HUES64 (cell line): ENCODE measurements at regions not wholly inside any gene's neighbourhood (a gene's known extent, or its start where the extent isn't known, plus 50 kb on each side); places are given as distances from the start of the nearest gene placed in this dataset.

Source experiments
- H3K27ac ChIP-seq: 2 replicates; pipeline ENCODE4 v1.7.0; 2013; ENCODE audit warnings: low read depth, low read length, inconsistent platforms
- H3K27me3 ChIP-seq: 2 replicates; pipeline ENCODE4 v1.6.1; 2013; ENCODE audit warnings: mild to moderate bottlenecking, low read length; ENCODE audit not compliant: insufficient read depth
- H3K36me3 ChIP-seq: 2 replicates; pipeline ENCODE4 v1.6.1; 2013; ENCODE audit warnings: mild to moderate bottlenecking, low read length; ENCODE audit not compliant: insufficient read depth
- H3K4me1 ChIP-seq: 2 replicates; pipeline ENCODE4 v1.6.1; 2013; ENCODE audit warnings: mild to moderate bottlenecking, low read length, moderate library complexity; ENCODE audit not compliant: insufficient read depth
- H3K4me3 ChIP-seq: 2 replicates; pipeline ENCODE4 v1.5.1; 2013; ENCODE audit warnings: mild to moderate bottlenecking, low read length, moderate library complexity
- H3K9ac ChIP-seq: 2 replicates; pipeline ENCODE4 v1.6.1; 2013; ENCODE audit warnings: mild to moderate bottlenecking, low read depth, low read length
- H3K9me3 ChIP-seq: 2 replicates; pipeline ENCODE4 v1.6.1; 2013; ENCODE audit warnings: low read depth, low read length; ENCODE audit not compliant: insufficient read depth
- WGBS: fragments of 150-250, 120-280 bp; methylation state at CpG from one replicate; pipeline ENCODE4 v1.1.7; 2013; ENCODE audit warnings: missing lambda C conversion rate; 5-methylcytosine and 5-hydroxymethylcytosine counted together

DNA sequence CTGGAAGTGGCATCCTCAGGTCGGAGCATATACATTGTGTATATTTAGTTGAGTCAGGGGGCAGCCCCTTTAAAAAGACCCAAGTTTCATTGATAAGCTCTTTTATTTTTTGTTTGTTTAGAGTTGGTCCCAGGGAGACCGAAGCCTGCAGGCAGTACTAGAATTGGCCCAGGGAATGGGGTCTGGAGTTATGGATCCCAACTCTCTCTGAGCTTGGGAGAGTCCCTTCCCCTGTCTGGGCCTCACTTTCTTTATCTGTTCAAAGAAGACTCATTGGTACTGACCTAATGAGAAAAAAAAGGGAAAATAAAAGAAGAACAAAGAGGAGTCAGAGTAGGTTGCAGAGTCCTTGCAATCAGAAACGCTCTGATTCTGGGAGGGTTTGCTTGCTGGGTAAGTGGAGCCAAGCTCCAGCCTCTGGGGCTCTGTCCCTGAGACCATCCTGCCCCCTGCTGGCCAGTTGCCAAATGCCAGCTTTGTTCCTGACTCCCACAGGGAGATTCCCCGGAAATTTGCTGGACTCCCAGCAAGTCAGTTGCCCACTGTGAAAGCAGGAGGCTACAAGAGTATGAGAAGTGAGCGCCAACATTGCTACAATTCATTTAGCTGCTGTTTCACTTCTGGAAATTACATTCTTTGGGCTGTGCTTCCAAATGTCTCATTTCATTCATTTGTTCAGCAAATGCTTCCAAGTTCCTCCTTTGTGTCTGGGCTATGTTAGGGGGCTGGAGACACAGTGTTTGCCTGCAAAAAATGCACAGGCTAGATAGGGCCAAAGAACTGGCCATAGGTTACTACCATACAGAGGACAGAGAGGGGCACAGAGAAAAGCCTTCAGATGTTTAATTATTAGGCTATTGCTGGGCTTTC, 156.2 kb downstream of the MELK start:
- Histone ChIP-seq H3K4me1 (peaks cover 16% of the 10 kb centered on the region), H3K36me3 (no peaks in the 10 kb centered on the region), H3K27ac (no peak overlapping the region), H3K27me3 (no peaks in the 10 kb centered on the region), H3K9me3 (no peaks in the 10 kb centered on the region), H3K9ac (no peak overlapping the region), H3K4me3 (no peak overlapping the region)
- WGBS: 45% methylated on average over 5 of the region's 5 CpGs

- H3K9me3 ChIP-seq: no peaks in the 10 kb centered on the region
- no peaks in the 10 kb centered on the region for H3K36me3 ChIP-seq
- H3K27me3 ChIP-seq: no peaks in the 10 kb centered on the region
- H3K4me3 ChIP-seq: no peak overlapping the region
- H3K27ac ChIP-seq: no peak overlapping the region
- H3K4me1 ChIP-seq: peaks cover 16% of the 10 kb centered on the region
- H3K9ac ChIP-seq: no peak overlapping the region
- 93% methylated on average over 2 of the region's 2 CpGs for WGBS
These were observed 157.2 kb downstream of the MELK start for GRCh38 chr9:36729906-36730305.

GRCh38 chr9:36730414-36730813, 157.7 kb downstream of the MELK start:
- H3K4me1 ChIP-seq: peaks cover 16% of the 10 kb centered on the region
- no peak overlapping the region for H3K27ac ChIP-seq
- H3K4me3 ChIP-seq: no peak overlapping the region
- WGBS: 91% methylated on average over 5 of the region's 5 CpGs
- H3K9ac ChIP-seq: no peak overlapping the region
- no peaks in the 10 kb centered on the region for H3K27me3 ChIP-seq
- H3K36me3 ChIP-seq: no peaks in the 10 kb centered on the region
- H3K9me3 ChIP-seq: no peaks in the 10 kb centered on the region

DNA sequence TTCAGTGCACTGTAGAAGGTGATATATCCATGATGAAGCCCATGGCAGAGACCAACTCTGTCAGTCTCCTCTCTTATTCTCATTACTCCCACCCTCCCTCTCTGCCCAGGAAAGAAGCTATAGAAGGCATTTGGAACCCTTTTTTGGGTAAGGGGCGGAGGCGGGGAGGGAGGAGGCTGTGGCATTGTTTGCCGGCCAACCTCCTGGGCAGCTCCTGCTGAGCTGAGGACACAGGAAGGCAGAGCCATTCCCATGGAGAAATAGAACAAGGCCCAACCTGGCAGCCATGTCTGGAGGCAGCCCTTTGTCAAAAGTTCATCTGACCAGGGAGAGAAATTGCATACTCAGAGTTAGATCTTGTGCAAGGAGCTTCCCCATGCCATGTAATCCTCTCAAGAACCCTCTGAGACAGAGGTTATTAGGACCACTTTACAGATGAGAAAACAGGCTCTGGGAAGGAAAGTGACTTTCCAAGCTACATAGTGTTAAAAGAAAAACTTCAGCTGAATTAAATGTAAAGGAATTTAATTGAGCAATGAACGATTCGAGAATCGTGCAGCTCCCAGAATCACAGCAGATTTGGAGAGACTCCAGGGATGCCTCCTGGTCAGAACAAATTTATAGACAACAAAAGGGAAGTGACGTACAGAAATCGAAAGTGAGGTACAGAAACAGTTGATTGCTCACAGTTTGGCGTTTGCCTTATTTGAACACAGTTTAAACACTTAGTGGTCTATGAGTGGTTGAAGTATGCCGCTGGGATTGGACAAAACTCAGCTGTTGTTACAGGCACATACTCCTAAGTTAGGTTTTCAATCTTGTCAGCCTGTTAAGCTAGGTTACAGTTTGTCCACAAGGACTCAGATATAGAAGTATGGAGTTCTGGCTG, 158.6 kb downstream of the MELK start:
- H3K36me3 ChIP-seq: no peaks in the 10 kb centered on the region
- H3K4me3 ChIP-seq: no peak overlapping the region
- no peak overlapping the region for H3K9ac ChIP-seq
- peaks cover 9% of the 10 kb centered on the region; the same call in 1 of the 2 replicates for H3K4me1 ChIP-seq
- H3K27me3 ChIP-seq: no peaks in the 10 kb centered on the region
- H3K9me3 ChIP-seq: no peaks in the 10 kb centered on the region
- WGBS: 77% methylated on average over 10 of the region's 10 CpGs
- no peak overlapping the region for H3K27ac ChIP-seq

- Histone ChIP-seq H3K4me1 (peaks cover 5% of the 10 kb centered on the region; the same call in 1 of the 2 replicates), H3K9ac (no peak overlapping the region), H3K4me3 (no peak overlapping the region), H3K27ac (no peak overlapping the region), H3K9me3 (no peaks in the 10 kb centered on the region), H3K27me3 (no peaks in the 10 kb centered on the region), H3K36me3 (no peaks in the 10 kb centered on the region)
- WGBS: 86% methylated on average over 10 of the region's 10 CpGs
These were observed 162.0 kb downstream of the MELK start for GRCh38 chr9:36734737-36735136.

- H3K9ac ChIP-seq: no peak overlapping the region
- H3K36me3 ChIP-seq: no peaks in the 10 kb centered on the region
- H3K4me1 ChIP-seq: no peaks in the 10 kb centered on the region
- no peaks in the 10 kb centered on the region for H3K27me3 ChIP-seq
- no peaks in the 10 kb centered on the region for H3K9me3 ChIP-seq
- 93% methylated on average over 5 of the region's 5 CpGs for WGBS
- H3K27ac ChIP-seq: no peak overlapping the region
- H3K4me3 ChIP-seq: no peak overlapping the region
These were observed 164.0 kb downstream of the MELK start for GRCh38 chr9:36736648-36737047.

DNA sequence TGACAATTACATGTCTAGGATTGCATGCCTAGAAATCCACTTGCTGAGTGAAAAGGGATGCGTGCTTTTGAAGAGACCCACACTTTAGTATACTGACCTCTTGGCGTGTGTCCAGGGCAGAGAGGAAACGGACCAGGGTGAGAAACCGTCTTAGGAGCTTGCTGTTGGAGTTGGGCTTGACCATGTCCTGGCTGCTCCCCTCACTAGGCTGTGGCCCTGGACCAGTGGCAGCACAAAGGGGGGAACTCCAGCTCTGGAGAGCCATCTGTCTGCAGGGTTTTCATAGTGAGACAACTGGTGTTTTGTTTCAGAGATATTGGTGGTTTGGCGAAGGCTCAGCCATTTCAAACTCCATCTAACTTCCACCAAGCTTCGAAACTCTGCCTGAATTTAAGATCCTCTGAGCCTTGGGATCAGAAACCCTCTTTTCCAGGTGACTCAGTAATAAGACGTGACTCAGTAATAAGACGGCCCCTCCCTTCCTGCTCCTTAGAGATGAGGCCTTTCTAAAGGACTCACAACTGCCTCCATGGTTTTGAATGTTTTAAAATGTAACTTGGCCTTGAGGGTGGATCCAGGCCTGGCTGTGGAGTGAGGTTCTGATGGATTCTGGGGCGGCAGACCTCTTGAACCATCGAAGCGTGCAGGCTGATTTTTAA, 165.8 kb downstream of the MELK start:
- H3K36me3 ChIP-seq: no peaks in the 10 kb centered on the region
- no peaks in the 10 kb centered on the region for H3K4me1 ChIP-seq
- no peak overlapping the region for H3K27ac ChIP-seq
- no peak overlapping the region for H3K9ac ChIP-seq
- no peaks in the 10 kb centered on the region for H3K27me3 ChIP-seq
- H3K4me3 ChIP-seq: no peak overlapping the region
- WGBS: 88% methylated on average over 9 of the region's 11 CpGs
- no peaks in the 10 kb centered on the region for H3K9me3 ChIP-seq

- Histone ChIP-seq H3K27ac (no peak overlapping the region), H3K4me3 (no peak overlapping the region), H3K4me1 (no peaks in the 10 kb centered on the region), H3K9me3 (no peaks in the 10 kb centered on the region), H3K36me3 (no peaks in the 10 kb centered on the region), H3K9ac (no peak overlapping the region), H3K27me3 (no peaks in the 10 kb centered on the region)
- 94% methylated on average over 47 of the region's 47 CpGs for WGBS
These were observed 166.8 kb downstream of the MELK start for GRCh38 chr9:36739373-36740116.

DNA sequence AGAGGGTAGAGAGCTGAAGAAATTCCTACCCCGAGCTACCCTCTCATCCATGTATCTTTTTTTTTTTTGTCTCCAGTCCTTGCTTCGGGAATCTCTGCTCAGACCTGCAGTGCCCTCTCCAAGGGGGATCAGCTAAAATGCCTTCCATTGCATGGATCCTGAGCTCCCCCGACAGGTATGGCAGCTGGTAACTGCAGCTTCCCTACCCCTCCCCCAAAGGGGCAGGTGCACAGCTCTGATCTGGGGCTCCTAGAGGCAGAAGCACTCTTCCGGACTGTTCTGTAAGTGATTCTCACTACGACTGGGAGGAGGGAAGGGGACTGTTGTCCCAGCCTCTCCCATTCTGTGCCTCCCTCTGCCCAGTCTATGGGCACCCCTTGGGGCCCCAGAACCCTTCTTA, 169.6 kb downstream of the MELK start:
- 76% methylated on average over 5 of the region's 5 CpGs for WGBS
- no peaks in the 10 kb centered on the region for H3K4me1 ChIP-seq
- H3K9me3 ChIP-seq: no peaks in the 10 kb centered on the region
- no peak overlapping the region for H3K9ac ChIP-seq
- no peaks in the 10 kb centered on the region for H3K27me3 ChIP-seq
- H3K36me3 ChIP-seq: no peaks in the 10 kb centered on the region
- H3K4me3 ChIP-seq: no peak overlapping the region
- H3K27ac ChIP-seq: no peak overlapping the region

DNA sequence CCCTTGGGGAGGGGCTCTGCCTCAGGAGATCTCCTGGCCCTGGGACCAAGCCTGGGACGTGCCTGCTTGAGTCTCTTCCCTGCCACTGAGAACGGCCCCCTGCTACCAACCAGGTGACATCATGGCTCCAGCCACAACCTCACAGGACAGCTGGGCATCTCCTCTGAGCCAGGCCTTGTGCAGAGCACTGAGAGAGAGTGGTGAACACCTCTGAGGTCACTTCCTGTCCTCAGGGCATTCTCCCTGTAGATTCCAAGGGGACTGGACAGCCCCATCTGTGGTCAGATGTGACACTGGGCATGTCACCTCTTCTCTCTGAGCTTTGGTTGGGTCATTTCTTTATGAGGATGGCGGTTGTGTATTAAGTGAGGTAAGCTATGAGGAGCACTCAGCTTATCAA, 172.0 kb downstream of the MELK start:
- Histone ChIP-seq H3K27me3 (no peaks in the 10 kb centered on the region; the same call in 1 of the 2 replicates), H3K4me3 (no peak overlapping the region), H3K36me3 (no peaks in the 10 kb centered on the region), H3K9ac (no peak overlapping the region), H3K4me1 (no peaks in the 10 kb centered on the region), H3K9me3 (no peaks in the 10 kb centered on the region), H3K27ac (no peak overlapping the region)
- WGBS: 51% methylated on average over 3 of the region's 3 CpGs
